ENCODE measurements at regions not wholly inside any gene's neighbourhood (a gene's known extent, or its start where the extent isn't known, plus 50 kb on each side); places are given as distances from the start of the nearest gene placed in this dataset.

GRCh38 chr18:56329536-56329935 lies 308.9 kb downstream of the TXNL1 start:
- no peak for TF ChIP-seq CTCF (IDR thresholded peaks at IDR 0.05 in 4 of 5, conservative IDR thresholded peaks at IDR 0.05 in 1 of 5)
- no peak for TF ChIP-seq POLR2A (IDR thresholded peaks at IDR 0.05)

All from gastrocnemius medialis (tissue), 4 donors.